G401 (cell line): ENCODE measurements at regions not wholly inside any gene's neighbourhood (a gene's known extent, or its start where the extent isn't known, plus 50 kb on each side); places are given as distances from the start of the nearest gene placed in this dataset.

Source experiments
- DNase-seq: peaks from one replicate; pipeline ENCODE4 v3.0.0-alpha.2; 2015; ENCODE audit warnings: low spot score
- in situ Hi-C: cut with HindIII; loops from 2 replicates; pipeline ENCODE4 v1.10.0; 2016; ENCODE audit warnings: low sequenced_read_pairs, mixed read lengths

DNA sequence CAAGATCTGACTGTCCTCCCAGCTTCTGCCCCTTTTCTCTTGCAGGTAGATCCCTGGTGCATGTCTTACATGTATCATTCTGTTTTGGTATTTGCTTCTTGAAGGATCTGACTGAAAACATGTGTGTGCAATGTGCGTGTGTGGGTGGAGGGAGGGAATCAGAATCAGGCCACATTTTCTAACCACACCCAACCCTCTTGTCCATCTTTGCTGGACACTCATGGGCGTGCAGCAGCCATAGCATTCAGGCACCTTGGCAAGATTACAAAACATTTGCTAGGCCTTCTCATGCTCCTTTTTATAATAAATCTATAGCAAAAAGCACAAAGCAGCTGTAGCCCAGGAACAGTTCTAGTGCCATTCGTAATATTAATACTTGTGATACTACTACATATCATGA lies 233.6 kb upstream of the E2F7 start:
- in situ Hi-C loops, result no loop called here
- no peak for DNase-seq

DNA sequence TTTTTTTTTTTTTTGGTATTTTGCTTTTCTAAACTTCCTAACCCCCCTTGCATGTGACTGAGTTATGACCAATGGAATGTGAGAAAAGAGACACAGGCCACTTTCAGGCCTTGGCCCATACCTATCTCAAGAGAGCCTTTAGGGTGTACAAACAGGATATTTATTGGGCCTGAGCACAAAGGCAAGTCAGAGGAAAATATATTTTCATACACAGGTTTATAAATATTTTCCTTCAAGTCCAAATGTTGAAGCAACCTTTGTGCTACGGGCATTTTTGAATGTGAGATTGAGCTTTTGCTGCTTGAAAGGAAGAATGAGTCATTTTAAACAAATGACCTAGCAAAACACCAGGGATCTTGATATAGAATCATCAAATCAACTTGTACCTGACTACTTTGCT lies 228.6 kb upstream of the E2F7 start:
- in situ Hi-C loops, result no loop called here
- DNase-seq, result no peak

DNA sequence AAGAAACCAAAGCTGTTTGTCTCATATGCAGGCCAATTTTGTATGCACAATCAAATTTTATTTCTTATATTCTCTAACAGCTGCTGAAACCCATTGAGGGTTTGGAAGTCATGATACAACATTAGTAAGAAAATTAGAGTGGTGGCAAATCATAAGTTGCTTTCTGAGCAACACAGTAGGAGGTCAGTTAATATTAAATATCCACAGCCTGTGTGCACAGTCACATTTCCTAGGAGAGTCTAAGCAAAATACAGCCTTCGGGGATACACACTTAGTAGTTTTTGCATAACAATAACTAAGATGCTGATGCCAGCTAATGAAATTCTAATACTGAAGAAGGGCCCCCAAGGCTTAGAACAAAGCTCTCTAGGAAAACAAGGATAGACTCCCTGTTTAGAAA lies 209.6 kb upstream of the E2F7 start:
- DNase-seq, result no peak

DNA sequence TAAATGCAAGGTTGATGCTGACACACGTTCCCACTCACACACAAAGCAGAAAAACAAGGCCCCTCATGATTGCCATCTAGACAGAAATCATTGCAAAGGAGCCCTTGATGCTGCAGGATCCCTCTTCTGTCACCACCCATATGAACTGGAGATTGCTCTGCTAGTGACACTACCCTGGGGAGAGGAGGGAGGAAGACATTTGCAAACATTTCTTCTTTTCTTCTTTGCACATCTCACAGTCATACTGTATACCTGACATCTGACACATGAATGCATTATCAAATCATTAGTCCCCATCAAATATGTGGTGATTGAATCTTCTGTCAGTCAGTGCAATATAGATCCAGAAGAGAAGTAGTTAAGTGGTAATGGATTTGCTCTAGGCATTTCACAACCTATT lies 208.5 kb upstream of the E2F7 start:
- in situ Hi-C loops, result no loop called here
- DNase-seq, result no peak

More for the DNA sequence above, 209.6 kb upstream of the E2F7 start:
- in situ Hi-C loops, result no loop called here

DNA sequence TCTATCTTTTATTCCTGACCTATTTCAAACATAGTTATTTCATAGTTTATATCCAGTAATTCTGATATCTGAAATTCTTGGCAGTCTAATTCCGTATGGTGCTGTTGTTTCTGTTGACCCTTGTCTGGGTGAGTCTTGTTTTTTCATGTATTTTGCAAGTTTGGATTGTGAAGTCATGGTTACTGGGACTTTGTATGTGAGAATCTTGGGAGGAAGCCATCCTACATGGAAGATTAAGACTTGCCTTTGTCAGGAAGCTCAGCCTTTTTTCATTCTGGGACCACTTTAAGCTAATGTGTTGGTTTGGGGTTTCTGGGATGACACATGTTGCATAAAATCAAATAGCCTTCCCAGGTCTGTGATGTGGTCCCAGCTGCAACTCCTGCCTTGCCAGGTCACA lies 191.6 kb upstream of the E2F7 start:
- no peak for DNase-seq
- in situ Hi-C loops, result no loop called here

DNA sequence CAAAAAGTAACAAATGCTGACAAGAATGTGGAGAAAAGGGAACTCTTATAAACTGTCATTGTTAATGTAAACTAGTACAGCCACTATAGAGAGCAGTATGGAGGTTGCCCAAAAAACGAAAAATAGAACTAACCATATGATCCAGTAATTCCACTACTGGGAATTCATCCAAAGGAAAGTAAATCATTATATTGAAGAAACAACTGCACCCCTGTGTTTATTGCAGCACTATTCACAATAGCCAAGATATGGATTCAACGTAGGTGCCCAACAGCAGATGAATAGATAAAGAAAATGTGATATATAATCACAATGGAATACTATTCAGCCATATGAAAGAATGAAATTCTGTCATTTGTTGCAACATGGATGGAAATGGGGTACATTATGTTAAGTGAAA lies 188.0 kb upstream of the E2F7 start:
- in situ Hi-C loops, result no loop called here
- DNase-seq, result no peak

DNA sequence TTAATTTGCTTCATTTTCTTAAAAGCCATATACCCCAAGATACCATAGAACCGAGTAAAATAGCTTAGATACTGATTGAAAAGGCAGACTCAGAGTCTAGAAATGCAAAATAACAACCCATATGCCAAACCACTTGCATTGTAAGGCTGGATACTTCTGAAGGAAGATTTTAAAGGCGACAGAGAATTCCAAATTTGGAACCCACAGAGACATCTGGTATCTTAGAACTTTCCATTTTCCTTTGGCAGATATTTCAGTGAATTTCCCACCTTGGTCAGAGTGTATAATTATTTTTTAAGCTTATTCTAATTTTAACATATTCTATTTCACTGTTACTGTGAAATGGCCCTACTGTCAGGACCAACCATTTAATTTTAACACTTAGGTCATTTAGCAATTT lies 186.4 kb upstream of the E2F7 start:
- no peak for DNase-seq
- in situ Hi-C loops, result no loop called here

DNA sequence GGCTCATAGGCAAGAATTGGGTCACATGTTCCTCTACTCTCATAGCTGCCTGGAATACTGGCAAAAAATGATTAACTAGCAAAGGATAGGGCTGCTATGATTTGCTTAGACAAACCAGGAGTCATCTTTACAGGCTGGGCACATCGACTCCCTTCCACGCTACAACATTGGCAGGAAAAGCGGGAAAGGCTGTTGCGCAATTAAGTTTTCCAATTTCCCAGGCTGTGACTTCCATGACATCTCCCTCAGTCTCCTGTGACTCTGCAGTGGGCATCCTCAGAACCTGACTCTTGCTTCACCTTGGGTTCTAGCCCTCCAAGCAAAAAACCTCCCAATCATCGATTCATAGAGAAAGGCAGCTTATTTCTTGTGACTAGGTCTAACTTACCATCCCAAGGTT lies 184.5 kb upstream of the E2F7 start:
- DNase-seq, result no peak
- in situ Hi-C loops, result no loop called here

DNA sequence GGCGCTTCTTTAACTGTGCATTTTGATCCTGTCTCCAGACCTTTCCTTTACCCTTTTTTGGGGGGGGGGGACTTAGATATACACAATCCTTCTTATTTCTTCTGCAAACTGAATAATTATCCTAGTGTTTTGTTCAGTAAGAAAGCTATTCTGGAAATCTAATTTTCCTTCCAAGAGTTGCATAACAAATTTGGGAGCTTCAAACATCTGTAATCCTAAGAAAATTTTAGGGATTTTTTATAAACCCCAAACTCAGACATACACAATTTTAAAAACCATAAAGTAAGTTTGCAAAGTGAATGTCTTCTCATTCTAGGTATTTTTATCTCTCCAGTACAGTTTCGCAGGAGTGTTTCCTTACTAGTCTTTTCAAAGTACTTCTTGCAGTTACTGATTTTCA lies 182.7 kb upstream of the E2F7 start:
- in situ Hi-C loops, result no loop called here

DNA sequence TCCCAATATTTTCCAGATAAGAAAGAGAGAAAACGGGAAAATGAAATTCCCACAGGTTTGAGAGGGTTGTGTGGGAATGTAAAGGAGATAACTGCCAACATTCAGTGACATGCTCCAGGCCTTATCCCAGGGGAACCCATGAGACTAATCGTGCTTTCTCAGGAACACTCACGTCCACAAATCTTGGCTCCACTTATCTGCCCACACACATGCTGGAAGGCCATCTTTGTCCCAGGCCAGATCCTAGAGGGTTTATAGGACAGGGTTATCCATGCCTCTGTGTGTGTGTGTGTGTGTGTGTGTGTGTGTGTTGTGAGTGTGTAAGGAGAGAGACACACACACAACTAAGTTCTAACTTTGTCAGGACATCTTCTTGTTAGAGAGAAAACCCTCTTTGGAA lies 182.2 kb upstream of the E2F7 start:
- no peak for DNase-seq
- in situ Hi-C loops, result no loop called here

More for the DNA sequence above, 182.7 kb upstream of the E2F7 start:
- no peak for DNase-seq

DNA sequence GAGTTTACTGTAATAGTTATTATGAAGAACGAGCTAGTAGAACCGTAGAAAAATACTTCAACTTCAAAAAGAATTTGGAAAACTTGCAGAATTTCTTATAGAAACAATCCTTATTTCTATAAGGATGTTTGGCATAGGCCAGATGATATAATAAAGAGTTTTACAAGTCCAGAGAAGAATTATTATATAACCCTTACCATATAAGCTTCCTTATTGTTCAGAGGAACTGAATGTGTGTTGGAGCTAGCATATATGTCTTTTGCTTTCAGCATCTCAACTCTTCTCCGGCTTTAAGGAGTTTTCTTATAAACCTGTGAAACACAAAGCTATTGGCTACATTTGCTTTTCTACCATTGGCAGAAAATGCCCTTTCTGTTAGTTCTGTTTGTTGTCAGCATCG lies 178.0 kb upstream of the E2F7 start:
- in situ Hi-C loops, result no loop called here
- DNase-seq, result no peak

DNA sequence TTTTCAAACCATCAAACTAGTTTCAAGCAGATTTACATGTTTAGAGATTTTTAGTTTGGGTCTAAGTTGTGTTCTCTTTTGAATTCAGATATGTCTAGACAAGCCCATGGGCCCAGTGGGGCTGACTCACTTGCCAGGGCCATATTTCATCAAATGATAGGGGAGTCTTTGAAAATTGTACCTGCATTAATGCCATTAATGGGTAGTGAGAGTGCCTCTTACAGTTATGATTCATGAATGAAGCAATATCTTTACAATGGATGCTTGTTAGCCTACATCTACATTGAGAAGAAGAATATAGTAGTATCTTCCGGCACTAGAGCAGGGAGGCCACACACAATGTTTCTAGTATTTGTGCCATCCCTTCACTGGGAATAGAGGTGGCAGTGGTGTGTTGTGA lies 174.2 kb upstream of the E2F7 start:
- DNase-seq, result no peak
- in situ Hi-C loops, result no loop called here

DNA sequence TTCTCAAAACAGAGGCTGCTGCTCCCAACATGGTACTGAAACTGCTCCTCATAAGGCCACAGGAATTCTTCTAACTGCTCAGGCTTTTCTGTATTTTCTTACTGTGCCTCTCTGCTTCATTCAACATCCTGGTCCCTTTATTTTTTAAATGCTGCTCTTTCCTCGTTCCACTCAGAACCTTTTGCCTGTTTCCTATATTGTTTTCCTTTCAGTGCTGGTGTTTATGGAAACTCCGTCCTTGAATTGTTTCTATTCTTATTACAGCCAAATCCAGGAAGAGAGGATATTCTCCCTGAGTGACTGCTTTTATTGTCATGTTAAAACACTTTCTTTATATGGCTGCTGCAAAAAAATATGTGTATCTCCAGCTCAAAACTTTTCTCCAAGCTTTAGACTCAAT lies 173.0 kb upstream of the E2F7 start:
- DNase-seq, result no peak
- in situ Hi-C loops, result no loop called here

DNA sequence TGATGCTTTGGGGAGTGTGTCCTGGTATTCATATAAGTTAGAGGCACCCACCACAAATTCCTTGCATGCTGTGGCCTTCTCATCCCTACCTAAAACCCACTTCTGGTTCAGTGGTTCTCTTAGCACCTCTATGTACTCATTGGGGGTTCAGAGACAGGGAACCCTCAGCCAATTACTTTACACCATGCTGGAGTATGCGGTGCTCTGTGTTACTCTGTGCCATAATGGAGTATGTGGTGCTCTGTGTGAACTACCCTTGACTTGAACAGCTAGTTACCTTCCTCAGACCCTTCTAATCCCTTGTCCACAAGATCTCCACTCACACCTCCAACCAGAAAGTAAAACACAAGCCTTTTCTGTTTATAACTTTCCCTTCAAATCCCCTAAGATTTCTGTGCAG lies 172.5 kb upstream of the E2F7 start:
- in situ Hi-C loops, result no loop called here
- no peak for DNase-seq

DNA sequence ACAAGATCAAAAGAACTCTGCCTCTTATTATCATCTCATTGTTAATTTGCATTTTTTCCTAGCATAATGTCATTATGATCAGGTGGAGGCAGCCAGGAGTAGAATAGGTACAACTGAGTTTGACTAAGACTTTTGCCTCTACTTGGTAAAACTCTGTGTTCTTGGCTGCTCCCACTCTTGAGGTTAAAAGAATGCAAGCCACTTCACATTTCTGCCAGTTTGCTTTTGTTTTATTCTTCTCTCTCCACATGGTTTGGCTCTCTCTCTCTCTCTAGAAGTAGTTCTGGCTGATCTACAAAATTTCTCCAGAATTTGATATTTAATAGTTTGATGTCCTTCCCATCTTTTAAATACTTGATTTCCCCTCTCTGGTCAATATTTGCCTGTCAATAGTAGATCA lies 170.7 kb upstream of the E2F7 start:
- DNase-seq, result no peak
- in situ Hi-C loops, result no loop called here

DNA sequence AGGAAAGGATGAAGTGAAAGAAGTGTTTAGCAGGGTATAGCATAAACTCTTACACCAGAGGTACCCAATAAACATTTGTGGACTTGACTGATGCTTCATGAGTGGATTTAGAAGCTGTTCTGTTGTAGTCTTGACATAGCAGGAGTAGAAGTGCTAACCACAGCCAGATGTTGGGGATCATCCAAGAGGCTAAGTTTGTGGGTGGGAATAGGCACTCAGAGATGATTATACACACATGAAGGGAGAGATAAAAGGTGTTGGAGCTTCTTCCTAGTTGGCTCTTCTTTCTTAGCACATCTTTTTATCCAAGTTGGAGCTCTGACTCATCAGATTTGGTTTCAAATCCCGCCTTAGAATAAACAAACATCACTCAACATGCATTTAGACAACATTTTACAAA lies 166.7 kb upstream of the E2F7 start:
- DNase-seq, result no peak
- in situ Hi-C loops, result no loop called here

DNA sequence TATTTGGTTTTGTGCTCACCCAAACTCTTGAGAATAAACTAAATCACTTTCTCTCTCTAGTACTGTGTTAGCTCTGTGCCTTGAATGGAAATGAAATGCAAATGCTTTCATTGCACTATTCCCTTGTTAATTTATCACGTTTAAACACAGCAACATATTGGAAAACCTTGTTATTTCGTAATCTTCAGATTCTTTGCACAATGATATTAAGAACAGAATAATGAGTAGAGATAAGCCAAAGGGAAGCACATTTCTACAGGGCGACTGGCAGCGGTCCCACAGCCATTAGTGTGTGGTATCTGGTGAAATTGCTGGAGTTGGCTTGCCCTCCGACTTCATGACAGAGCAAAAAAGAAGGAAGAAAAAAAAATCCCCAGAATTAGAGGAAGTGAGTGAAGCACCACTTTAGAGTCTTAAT lies 166.1 kb upstream of the E2F7 start:
- DNase-seq, result no peak
- in situ Hi-C loops, result no loop called here

DNA sequence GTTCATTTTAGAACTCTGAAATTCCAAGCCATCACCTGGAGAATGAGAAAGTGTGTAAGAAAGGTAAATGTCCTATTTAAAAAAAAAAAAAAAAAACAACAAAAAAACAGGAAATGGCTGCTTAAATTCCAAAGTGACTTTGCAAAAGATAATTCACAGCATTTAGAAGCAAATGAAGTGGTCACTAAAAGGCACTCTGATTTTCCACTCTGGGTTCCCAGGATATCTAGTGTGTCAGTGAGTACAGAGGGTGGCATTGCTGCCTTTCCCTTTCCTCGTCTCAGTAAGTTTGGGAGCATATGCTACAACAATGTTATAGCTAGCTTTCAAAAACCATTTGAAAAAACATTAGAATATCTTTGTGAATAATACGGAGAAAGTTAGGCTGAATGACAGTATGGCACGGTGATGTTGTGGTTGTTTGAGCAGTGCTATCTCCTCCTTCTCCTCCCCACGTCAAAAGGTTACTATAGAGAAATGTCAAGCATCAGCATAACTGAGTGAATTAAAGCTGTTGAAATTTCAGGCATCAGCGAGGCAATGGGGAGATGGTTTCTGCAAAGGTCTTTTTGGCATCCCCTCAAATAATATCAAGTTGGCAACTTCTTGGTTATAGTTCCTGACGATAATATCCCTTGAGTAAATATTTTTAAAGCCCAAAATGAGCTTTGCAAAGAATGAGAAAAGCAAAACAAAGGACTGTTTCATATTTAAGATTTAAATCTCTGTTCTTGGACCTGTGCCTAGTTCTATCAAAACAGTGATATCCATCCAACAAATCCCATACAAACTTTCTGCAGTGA lies 164.5 kb upstream of the E2F7 start:
- DNase-seq, result no peak
- in situ Hi-C loops, result no loop called here

DNA sequence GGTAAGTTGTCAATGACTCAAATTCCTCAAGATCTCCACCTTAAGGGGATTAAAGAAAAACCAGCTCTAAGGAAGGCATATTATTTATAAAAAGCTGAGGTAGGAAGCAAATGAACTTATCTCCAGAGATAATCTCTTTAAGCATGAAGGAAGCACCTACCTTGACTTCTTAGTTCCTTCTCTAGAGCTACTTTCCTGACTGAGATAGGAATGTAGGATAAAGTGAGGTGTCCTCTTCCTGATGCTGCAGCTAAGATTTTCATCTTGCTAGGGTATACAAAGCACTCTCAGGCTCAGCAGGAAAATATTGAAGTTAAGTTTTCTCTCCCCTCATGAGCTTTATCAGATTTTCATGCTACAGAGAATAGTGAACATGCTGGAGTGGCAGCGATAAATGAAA lies 163.0 kb upstream of the E2F7 start:
- no peak for DNase-seq
- in situ Hi-C loops, result no loop called here

DNA sequence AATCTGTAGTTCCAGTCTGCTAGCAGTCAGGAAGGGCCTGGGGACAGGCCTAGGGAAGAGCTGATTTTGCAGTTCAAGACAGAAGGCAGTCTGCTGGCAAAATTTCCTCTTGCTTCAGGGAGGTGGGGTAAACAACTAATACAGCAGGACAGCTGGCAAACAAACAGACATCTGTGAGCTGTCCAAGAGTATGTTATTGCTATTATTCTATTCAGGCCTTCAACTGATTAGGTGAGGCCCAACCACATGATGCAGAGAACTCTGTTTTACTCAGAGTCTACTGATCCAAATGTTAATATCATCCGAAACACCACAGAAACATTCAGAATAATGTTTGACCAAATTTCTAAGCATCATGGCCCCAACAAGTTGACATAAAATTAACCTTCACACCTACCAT lies 161.0 kb upstream of the E2F7 start:
- DNase-seq, result no peak
- in situ Hi-C loops, result no loop called here

DNA sequence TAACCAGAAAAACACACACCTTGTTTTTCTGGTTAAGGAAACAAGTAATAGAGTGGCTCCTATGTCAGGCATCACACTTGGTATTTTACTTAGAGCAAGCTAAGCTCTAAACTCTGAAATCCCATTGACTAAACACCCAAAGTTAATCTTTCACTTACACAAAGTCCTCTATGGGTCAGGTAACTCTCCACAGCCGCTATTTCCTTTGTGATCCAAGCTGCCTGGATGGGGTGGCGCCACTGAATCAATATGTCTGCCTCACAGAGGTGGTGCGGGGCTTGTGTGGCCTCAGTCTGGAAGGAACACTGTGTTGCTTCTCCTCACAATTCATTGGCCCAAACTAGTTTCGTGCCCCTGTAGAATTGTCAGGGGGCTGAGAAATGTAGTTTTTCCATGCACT lies 160.0 kb upstream of the E2F7 start:
- in situ Hi-C loops, result no loop called here
- no peak for DNase-seq

DNA sequence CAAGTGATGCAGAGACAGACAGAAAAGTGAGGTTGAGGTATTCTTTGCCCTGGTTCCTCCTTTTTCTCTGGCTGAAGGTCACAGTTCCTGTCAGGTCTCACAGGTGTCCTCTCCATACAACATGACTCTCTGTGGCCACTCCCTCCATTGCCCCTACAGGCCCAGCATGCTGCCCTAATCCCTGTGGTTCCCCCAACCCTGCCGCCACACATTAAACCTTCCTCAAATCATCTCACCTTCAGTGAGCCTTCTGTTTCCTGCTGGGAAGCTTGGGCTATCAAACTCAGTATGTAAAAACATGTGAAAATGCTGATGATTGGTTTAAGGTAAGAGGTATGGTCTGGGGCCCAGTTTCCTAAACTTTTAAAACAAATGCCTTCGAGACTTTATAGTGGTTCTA lies 159.0 kb upstream of the E2F7 start:
- DNase-seq, result no peak
- in situ Hi-C loops, result no loop called here
